ENCODE measurements at regions not wholly inside any gene's neighbourhood (a gene's known extent, or its start where the extent isn't known, plus 50 kb on each side); places are given as distances from the start of the nearest gene placed in this dataset.
A peak's percentile ranks its signal among the peaks of the same experiment; 100 is the strongest.

DNA sequence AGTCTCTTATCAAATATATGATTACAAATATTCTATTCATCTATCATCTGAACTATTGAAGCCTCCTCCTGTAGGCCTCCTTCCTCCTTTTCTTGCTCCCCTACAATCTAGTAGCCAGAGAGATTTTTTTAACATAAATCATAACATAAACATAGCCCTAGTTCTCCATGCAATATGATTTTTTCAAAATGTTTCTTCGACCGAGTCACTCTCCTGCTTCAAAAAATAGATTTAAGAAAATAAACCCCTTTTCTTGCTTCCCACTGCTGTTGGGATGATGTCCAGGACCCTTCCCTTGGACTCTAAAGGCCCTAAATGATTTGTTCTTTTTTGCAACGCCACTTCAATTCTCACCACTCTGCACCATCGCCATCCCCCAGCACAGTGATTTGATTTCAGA is 319.7 kb upstream of the TSHZ3 start:
- no peak for DNase-seq

DNA sequence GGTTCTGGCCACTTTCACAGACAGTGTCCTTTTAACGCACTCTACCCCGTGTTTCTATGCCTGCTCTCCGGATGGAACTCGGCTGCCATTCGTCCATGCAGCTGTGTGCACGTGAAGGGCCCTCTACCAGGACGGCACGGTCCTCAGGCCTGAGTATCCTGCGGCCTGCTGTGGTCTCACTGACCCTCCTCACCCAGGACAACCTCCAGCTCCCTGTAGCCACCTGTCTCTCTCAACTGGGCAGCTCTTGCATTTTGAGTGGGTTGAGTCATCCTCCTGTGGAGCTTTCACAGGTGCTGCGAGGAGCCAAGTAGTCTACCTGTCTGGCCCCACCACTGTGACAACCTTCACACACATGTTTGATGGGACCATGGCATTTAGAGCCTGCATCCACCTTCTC is 321.7 kb upstream of the TSHZ3 start:
- DNase-seq: no peak

DNA sequence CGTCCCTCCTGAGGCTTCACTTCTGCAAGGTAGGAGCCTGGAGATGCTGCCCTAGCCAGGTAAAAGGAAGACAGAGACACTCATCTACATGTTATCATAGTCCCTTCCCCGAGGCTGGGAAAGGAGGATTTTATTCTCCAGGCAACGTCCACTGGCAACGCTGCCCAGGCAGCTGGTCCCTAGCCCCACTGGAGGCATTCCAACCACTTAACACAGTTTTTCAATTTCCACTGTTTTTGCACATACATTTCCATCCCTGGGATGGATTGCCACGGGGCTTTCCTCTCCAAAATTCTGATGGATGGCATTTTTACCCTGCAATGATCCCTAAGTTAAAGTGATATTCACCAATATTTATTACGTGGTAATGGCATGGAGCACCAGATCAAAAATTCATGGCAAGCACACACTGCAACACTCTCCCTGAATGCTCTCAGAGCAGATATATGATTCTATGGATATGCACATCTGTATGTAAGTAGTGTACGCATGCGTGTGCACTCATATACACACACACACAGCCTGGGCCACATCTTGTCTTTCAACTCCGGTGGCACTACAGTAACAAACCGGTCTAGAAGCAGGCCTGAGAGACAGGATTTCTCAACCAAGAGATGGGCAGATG is 322.3 kb upstream of the TSHZ3 start:
- DNase-seq: no peak

DNA sequence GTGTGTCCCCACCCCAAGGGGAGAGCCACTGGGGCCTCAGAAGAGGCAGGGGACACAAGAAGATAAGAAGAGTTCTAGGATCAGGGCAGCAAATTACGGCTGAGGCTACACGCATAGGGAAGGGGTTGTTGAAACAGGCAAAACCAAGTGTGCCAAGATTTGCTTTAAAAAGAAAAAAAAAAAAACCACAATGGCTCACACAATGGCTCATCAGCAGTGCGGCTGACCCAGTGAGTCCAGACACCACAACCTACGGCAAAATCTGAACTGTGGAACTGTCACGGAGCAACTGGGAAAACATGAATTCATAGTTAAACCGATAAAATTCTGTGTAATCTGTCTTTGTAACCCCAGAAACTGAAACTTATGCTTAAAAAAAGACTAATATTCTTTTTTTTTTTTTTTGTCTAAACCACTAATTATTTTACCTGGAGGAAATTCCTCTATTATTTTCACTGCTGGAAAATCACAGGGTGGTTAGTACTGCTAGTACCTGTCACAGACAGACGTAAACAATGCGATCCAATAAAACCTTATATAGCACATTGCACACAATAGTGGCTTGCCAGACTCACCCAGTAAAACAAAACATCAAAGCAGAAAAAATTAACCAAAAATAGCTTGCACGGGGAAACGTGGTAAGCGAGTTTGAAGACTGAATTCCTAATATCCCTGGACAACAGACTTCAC is 325.4 kb upstream of the TSHZ3 start:
- no peak for DNase-seq

DNA sequence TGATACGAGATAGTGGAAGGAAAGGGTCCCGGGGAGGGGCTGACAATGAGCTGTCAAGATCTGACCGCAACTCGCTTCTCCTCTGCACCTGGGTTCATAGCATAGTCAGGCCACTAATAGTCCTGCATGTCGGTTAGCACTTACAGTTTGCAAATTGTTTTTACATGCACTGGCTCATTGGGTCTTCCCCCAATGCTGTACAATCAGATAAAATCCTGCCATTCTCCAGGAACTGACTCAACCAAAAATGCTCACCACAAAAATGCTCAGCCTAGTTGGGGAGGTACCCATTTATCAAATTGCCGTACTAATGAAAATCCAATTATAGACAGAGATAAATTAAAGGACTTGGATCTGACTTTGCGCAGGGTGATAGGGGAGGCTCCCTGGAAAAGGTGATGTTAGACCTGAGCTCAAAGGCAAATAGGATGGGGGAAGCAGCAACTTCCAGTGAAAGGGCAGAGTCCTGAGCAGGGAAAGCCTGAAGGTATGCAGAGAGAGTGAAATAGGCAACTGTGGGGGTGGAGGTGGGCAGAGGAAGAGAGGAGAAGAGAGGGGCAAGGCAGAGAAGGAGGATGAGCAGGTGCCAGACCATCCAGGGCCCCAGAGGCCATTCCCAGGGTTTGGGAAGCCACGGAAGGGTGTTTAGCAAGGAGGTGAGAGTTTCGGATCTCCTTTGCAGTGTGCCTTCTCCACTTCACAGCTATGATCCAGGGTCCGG is 326.1 kb upstream of the TSHZ3 start:
- peak in 1 of 2 experiments; percentile 19 for DNase-seq

DNA sequence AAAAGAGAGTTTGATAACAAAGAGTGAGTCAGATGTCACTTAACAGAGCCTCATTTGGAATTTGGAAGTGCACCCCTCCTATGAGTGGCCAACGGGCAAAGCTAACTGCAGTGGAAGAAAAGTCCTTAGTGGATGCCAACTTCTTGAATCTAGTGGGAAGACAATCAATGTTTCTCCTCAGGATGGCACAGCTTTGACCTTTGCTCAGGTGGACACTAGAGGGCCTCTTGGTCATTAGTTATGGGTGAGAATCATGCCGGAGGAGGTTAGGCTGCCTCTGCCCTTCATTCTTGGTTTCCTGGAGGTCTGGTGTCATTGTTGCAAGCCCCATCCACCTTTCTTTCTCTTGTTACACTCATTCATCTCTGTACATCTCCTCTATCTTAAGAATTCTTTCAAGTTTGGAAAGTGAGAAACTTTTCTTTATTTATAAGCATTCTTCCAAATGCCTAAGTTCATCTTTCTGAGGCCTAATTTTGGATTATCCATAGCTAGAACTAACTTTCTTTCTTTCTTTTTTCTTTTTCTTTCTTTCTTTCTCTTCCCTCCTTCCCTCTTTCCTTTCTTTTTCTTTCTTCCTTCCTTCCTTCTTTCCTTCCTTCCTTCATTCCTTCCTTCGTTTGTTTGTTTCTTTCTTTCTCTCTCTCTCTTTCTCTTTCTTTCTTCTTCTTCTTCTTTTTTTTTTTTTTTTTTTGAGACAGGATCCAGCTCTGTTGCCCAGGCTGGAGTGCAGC is 327.2 kb upstream of the TSHZ3 start:
- peak; percentile 5 to 45 for DNase-seq

DNA sequence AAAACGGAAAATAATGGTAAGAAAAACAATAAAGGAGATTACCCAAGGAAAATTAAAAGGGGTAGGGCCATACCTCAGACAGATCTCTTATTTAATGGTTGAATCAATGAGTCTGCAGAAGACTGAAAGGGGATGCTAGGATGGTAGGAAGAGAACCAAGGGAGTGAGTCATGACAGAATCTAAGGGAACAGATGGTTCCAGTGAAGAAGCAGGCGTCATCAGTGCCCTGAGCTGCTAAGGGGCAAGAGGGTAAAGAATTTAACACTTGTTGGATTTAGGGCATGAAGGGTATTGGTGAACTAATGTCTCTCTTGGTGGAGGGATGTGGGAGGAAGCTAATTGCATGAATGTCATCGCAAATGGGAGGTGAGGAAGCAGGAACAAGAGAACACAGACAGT is 329.2 kb upstream of the TSHZ3 start:
- no peak for DNase-seq

DNA sequence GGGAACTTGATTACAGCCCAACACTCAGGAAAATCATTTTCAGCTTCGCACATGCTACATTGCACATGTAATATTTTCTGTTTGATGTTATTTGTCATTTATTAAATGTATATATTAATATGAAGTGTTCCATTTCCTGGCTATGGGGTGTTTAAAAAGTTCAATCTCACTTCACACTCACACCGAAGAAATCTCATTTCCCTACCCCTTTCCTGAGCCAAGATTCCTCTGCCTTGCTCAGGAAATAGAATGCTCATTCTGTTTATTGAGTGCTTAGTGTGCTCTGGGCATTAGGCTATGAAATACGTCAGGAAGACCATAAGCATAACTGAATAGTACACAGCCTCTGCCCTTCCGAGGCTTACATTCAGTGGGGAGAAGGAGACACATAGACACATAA is 331.9 kb upstream of the TSHZ3 start:
- no peak for DNase-seq

DNA sequence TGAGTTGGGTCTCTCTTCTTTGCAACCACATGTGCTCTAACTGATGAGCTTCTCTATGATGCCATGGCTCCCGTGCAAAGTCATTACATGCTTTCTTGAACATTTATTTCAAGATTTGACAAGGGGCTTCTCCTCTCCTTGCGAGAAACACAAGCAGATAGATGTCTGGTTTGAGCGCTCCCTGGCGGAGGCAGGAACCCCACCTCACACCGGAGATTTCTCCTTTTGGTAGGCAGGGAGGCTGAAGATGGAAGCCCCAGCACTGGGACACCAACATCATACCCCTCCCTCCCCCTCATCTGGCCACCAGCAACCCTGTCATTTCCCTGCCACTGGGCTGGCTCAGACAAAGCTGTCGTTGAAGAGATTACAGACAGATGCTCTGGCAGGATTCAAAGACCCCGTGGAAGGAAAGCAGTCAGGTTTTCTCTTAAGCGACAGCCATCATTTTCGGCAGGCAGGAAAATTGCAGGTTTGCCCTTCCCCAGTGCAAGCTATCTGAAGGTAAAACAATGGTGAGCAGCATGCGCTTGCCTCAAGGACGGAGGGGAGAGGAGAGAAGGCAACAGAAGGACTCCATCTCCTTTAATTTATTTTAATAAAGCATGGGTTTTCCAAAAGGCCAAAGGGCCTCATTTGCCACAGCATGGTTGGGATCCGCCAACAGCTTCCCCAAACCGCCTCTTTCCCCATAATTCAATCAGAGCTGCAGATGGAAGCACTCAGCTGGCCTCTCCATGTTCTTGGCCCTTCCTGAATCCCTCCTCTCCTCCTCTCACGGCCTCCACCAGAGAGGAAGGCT is 344.1 kb upstream of the TSHZ3 start:
- DNase-seq: peak in 1 of 2 experiments; percentile 5

DNA sequence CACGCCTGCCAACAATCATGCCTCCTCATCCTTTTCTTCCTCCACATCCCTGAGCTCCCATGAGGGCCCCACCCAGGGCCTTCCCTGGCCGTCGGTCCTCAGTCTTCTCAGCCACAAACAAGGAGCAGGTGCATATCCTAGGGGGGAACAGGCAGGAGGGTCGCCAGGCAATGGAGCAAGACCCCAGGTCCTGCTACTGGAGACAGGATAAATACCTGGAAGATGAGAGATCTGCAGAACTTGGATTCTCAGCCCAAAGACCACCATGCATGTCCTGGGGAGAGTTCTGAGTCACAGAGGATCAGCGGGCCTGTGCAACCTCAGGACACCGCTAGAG is 344.7 kb upstream of the TSHZ3 start:
- DNase-seq: no peak

DNA sequence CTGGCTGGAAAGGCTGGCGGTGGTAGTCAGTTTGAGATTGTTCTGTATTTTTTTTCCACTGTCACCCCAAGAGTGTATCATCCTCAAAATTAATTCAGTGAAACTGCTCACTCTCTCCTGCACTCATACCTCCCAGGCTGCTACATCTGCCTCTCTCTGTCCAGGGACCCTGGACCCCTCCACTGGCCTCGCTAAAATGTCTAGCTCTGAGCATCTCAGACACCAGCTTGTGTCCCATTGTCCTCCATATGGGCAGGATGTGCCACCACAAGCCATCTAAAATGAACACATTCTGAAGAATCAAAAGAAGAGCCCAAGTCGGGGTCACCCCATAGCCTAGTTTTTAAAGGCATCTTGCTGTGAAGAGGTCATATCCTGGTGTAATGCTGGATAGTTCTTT is 345.5 kb upstream of the TSHZ3 start:
- no peak for DNase-seq

DNA sequence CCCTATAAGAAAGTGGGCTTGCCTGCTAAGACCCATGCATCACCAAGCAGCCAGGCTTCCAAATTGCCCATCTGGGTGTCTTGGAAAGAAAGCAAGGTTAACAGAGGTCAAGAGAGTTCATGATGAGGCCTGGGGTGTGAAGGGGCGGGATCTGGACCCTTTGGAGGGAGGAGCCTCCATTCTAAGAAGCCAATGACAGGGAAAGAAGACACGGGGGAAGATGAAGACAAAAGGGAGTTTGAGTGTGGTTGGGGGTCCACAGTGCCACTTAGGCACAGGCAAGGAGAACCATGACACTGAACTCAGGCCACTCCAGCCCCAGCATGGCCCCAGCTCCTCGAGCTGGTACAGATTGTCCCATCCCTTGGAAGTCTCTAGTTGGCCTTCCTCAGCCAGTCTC is 350.2 kb upstream of the TSHZ3 start:
- DNase-seq: no peak

DNA sequence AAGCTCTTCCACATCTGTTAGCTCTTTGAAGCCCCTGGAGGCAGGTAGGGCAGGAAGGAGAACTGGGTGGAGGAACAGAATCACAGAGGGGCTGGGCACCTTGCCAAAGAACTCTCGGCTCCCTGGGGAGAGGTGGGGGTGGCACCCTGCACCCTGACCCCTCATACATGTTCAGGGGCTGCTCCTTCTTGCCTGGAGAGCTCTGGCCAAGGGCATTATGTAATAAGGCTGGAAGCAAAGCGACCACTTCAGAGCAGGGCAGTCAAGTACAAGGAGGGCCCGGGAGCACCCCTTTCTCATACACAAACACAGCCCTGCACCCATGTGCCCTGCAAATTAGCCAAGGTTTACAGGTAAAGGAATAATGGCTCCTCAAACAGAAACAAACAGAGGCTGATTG is 351.9 kb upstream of the TSHZ3 start:
- no peak for DNase-seq

DNA sequence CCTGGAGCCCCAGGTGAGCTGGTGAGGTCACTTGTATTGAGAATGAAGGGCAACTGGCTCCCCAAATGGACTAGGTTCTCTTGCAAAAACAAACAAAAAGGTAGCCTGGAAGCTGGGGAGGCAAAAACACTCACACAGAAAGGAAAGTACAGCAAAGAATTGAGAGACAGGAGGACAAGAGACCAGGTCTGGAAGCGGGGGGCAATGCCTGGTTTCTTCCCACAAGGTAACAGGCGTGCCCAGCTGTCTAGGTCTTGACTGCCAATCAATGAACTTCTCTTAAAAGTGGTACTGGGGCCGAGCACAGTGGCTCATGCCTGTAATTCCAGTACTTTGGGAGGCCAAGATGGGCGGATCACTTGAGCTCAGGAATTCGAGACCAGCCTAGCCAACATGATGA is 356.4 kb upstream of the TSHZ3 start:
- DNase-seq: no peak

DNA sequence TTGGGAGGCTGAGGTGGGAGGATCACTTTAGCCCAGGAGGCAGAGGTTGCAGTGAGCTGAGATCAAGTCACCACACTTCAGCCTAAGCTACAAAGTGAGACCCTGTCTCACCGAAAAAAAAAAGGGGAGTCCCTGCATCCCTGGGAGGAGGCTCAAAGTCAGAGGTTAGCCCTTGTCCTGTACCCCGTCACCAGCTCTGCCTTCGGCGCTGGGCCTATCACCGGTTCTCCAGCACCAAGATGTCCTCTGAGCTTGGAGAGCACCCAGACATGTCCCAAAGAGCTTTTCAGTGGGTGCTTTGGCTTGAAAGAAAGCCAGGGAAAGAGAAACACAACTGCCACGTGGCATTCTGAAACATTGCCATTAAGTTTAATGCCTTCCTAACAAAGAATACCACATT is 356.9 kb upstream of the TSHZ3 start:
- DNase-seq: no peak

DNA sequence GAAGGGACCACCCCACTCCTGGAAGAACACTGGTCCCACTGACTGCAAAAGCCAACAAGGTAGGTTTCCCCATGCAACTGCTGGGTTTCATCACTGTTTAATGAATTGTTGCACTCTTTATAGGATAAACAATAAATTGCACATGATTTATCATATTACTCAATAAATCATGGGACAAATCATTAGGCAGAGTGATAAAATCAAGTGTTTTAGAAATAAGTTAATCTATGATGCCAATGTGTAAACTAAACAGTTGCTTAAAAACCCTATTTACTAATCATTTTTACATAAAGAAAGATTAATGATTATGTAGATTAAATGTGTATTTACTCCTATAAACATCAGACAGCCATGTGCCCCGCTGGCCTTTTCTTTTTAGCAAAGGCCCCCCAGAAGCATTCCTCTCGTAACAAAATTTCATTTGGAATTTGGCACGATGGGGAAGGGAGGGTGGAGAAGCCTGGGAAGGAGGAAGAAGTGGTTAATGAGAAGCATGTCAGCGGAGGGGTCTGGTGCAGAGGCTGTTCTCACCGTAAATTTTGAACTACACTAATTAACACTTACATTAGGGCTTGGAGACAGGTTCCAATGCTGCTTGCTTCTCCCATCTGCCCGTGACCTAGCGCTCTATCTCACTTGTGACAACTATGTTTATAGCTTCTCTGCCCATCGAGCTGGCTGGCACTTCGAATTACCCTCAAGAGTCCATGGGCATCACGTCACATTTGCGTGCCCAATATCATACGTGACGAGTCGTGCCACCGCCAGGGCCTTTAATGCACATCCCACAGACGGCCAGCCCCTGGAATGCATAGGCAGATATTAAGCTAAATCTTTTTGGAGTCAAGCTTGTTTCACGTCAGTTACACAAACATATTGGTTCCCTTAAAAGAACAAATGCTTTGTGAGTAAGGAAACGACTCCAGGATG is 357.7 kb upstream of the TSHZ3 start:
- DNase-seq: no peak

DNA sequence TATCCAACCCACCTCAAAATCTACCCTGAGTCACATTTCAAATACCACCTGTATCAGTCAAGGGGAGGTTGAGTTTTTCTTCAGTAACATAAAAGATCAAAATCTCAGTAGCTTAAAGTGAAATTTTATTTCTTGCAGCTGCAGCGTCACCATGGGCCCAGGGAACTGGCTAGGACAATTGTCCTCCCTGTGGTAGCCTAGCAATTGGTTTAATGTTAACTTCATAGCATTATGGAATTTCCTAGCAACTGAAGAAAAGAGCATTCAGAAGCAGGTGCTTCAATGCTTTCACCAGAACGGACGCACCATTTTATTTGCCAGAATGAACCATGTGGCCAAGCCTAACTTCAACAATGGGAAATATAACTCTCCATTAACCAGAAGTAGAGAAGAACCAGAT is 359.3 kb upstream of the TSHZ3 start:
- DNase-seq: no peak

DNA sequence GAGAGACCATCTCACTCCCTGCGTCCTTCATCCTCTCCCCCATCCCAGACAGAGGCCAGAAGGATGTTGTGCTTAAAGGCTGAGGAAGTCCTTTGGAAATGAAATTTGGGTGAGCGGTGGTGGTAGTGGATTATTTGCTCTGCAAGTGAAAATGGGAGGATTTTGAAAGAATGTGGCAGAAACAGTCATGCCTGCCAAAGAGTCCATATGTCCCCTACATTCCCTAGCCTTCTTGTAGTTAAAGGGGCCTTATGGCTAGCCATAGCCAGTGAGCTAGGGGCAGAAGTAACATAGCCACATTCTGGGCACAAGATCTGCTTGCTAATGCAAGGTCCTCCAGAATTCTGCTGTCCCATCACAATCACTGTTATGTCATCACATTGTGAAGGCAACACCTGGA is 360.2 kb upstream of the TSHZ3 start:
- no peak for DNase-seq

DNA sequence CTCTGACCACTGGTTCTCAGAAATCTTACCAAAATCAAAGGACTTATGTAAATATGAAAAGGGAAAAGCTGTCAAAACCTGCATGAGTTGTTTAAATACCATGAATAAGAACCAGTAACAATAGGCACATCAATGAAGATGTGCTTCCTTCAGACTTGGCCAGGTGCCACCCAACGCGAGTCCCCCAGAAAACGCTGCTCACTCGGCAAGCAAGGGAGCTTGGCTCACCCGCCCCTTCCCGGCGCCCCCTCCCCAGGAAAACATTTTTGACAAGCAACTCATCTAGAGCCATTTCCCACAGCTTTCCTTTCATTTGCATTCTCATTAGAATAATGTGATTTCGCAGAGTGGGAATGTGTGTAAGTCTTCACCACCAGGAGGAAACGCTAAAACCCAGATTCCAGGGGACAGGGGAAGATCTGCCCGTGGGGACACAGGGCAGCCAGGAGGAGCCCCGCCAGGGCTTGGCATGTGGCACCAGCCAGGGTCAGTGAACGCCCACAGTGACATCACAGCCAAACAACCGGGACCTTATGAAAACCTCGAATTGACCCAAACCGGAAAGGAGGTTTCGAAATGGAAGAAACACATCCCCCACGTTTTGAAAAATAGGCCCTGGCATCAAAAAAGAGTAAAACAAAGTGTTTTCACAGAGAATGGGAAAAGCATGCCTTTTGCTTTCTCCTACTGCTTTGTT is 366.2 kb upstream of the TSHZ3 start:
- peak; percentile 12 to 50 for DNase-seq

DNA sequence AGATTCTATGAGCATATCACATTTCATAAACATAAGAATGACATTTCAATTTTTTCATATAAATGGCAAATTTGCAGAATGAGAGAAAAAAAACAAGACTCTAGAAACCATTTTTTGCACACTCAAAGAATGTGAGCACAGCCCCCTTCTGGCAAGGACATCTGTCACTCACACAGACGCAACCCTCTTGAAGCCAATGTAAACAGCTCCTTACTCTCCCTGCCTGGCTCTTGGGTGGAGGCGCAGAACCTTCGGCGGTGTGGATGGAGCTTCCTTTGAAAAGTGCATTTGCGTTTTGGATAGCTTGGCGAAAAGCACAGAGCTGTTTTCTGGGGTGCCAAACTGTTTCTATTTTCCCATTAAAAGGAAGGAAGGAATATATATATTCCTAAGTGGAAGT is 367.6 kb upstream of the TSHZ3 start:
- DNase-seq: no peak

DNA sequence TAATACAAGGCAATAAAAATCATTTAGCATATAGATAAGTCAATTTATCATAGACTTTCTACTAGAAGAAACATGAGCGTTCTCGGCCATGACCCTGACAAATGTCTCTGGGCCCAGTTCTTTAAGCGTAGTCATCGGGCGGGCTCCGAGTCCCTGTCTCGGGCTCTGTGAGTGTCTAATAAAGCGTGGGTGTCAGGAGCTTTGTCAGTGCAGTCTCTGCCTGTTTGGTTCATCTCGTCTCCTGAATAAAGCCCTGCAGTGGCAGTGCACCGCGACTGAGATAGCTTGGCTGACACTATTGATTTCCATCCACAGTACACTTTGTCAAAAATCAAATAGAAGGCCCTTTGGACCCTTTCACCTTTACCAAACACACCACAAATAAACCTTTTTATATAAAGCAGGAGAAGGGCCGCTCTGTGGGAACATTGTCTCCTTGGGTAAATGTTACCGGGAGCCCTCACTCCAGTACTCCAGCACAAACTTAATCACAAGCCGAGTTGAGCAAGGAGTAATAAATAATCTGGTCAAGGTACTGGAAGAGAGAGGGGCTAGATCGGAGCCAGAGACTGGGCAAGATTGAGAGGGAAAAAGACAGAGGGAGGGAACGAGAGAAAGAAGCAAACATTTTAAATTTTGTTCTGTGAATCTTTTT is 368.2 kb upstream of the TSHZ3 start:
- peak in 1 of 2 experiments; percentile 36 for DNase-seq

Measured in NCI-H526 (cell line).